ENCODE measurements at regions not wholly inside any gene's neighbourhood (a gene's known extent, or its start where the extent isn't known, plus 50 kb on each side); places are given as distances from the start of the nearest gene placed in this dataset.

- TF ChIP-seq ZFP3 (CRISPR knock-in tag; IDR thresholded peaks at IDR 0.05) (no peak), PATZ1 (CRISPR knock-in tag; IDR thresholded peaks at IDR 0.05; ENCODE audit: borderline replicate concordance) (no peak), CREB5 (CRISPR knock-in tag; IDR thresholded peaks at IDR 0.05; ENCODE audit: low read depth) (no peak), RARB (CRISPR knock-in tag; IDR thresholded peaks at IDR 0.05) (no peak)
Measured at GRCh38 chr1:184826001-184826400, 71.3 kb upstream of the EDEM3 start.

Measured in SK-N-SH treated with all-trans-retinoic acid at 6 μM for 48 hours (cell line).